HG02759 (cell line): ENCODE measurements at regions not wholly inside any gene's neighbourhood (a gene's known extent, or its start where the extent isn't known, plus 50 kb on each side); places are given as distances from the start of the nearest gene placed in this dataset.
A peak's percentile ranks its signal among the peaks of the same experiment; 100 is the strongest.

ENCODE experiments used
- ATAC-seq: cut with Tn5 transposase; IDR thresholded peaks from one replicate; pipeline ENCODE4 v1.9.1; 2021; ENCODE audit warnings: mild to moderate bottlenecking, moderate library complexity; ENCODE audit not compliant: unreplicated experiment

GRCh38 chr7:46143949-46144917 is 223.2 kb upstream of the IGFBP3 start:
- ATAC-seq, result no peak

GRCh38 chr7:46143421-46143820 is 222.3 kb upstream of the IGFBP3 start:
- no peak for ATAC-seq

GRCh38 chr7:46139079-46139478 is 218.0 kb upstream of the IGFBP3 start:
- peak; percentile 47 for ATAC-seq

- no peak for ATAC-seq
Observed at GRCh38 chr7:46137725-46138124, 216.7 kb upstream of the IGFBP3 start.

GRCh38 chr7:46135557-46135956 is 214.5 kb upstream of the IGFBP3 start:
- ATAC-seq, result no peak

- ATAC-seq, result no peak
Observed at GRCh38 chr7:46134795-46135194, 213.7 kb upstream of the IGFBP3 start.

GRCh38 chr7:46134385-46134784 is 213.3 kb upstream of the IGFBP3 start:
- ATAC-seq, result no peak

GRCh38 chr7:46133751-46134150 is 212.7 kb upstream of the IGFBP3 start:
- no peak for ATAC-seq

- no peak for ATAC-seq
Observed at GRCh38 chr7:46133072-46133471, 212.0 kb upstream of the IGFBP3 start.

- ATAC-seq, result no peak
Observed at GRCh38 chr7:46131916-46132795, 211.1 kb upstream of the IGFBP3 start.

- ATAC-seq, result no peak
Observed at GRCh38 chr7:46129831-46130230, 208.8 kb upstream of the IGFBP3 start.

GRCh38 chr7:46127814-46128213 is 206.7 kb upstream of the IGFBP3 start:
- ATAC-seq, result no peak

- no peak for ATAC-seq
Observed at GRCh38 chr7:46126675-46127300, 205.7 kb upstream of the IGFBP3 start.

GRCh38 chr7:46123756-46124343 is 202.8 kb upstream of the IGFBP3 start:
- ATAC-seq, result no peak

- ATAC-seq, result no peak
Observed at GRCh38 chr7:46115410-46115809, 194.3 kb upstream of the IGFBP3 start.

GRCh38 chr7:46109437-46109836 is 188.4 kb upstream of the IGFBP3 start:
- ATAC-seq, result no peak

GRCh38 chr7:46108272-46108671 is 187.2 kb upstream of the IGFBP3 start:
- no peak for ATAC-seq

GRCh38 chr7:46107610-46108217 is 186.6 kb upstream of the IGFBP3 start:
- no peak for ATAC-seq

GRCh38 chr7:46100521-46100920 is 179.4 kb upstream of the IGFBP3 start:
- ATAC-seq, result no peak

GRCh38 chr7:46099076-46099475 is 178.0 kb upstream of the IGFBP3 start:
- no peak for ATAC-seq
